ENCODE measurements at regions not wholly inside any gene's neighbourhood (a gene's known extent, or its start where the extent isn't known, plus 50 kb on each side); places are given as distances from the start of the nearest gene placed in this dataset.

- FAIRE-seq = no peak
- H3K4me2 ChIP-seq = no peak overlapping the region
- 41% methylated on average over 3 of the region's 3 CpGs for WGBS (ENCODE audit: missing lambda C conversion rate)
- no peak for TF ChIP-seq CHD4 (IDR thresholded peaks at IDR 0.05; ENCODE audit: borderline replicate concordance)
- no peak for TF ChIP-seq BHLHE40 (IDR thresholded peaks at IDR 0.05; ENCODE audit: low read depth, low read length)
- TF ChIP-seq, protein P1, sequence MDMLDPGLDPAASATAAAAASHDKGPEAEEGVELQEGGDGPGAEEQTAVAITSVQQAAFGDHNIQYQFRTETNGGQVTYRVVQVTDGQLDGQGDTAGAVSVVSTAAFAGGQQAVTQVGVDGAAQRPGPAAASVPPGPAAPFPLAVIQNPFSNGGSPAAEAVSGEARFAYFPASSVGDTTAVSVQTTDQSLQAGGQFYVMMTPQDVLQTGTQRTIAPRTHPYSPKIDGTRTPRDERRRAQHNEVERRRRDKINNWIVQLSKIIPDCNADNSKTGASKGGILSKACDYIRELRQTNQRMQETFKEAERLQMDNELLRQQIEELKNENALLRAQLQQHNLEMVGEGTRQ (IDR thresholded peaks at IDR 0.05) = no peak
- TF ChIP-seq RFX5 (IDR thresholded peaks at IDR 0.05) = no peak
- no peak for TF ChIP-seq TFCP2L1 (CRISPR knock-in tag; IDR thresholded peaks at IDR 0.05)
- TF ChIP-seq TP53 (CRISPR knock-in tag; IDR thresholded peaks at IDR 0.05) = no peak
- no peak for TF ChIP-seq RCOR1 (IDR thresholded peaks at IDR 0.05; ENCODE audit: low read depth, low read length)
- TF ChIP-seq EP300 (IDR thresholded peaks at IDR 0.05) = no peak
- no peak for TF ChIP-seq RAD21 (conservative IDR thresholded peaks at IDR 0.05 in 1 of 2, IDR thresholded peaks at IDR 0.05 in 1 of 2)
- TF ChIP-seq ZFP36 (IDR thresholded peaks at IDR 0.05; ENCODE audit: borderline replicate concordance, partially characterized antibody) = no peak
- TF ChIP-seq HES2 (IDR thresholded peaks at IDR 0.05) = no peak
- no peak for TF ChIP-seq NFE2L2 (conservative IDR thresholded peaks at IDR 0.05; ENCODE audit: low read length)
- no peak for TF ChIP-seq HOXB5 (CRISPR knock-in tag; IDR thresholded peaks at IDR 0.05)
- TF ChIP-seq HEYL (CRISPR knock-in tag; IDR thresholded peaks at IDR 0.05) = no peak
- H3K4me1 ChIP-seq = no peaks in the 10 kb centered on the region
- no peak for DNase-seq (ENCODE audit: low read depth in 1 of 2, low spot score in 1 of 2)
- CTCF ChIA-PET = no interaction called here
- no peaks in the 10 kb centered on the region for H3K9me3 ChIP-seq
- H3K27ac ChIP-seq = no peak overlapping the region
- H3K4me3 ChIP-seq = no peak overlapping the region
- no peak for ATAC-seq
- POLR2A ChIA-PET = no interaction called here
Observed at GRCh38 chr6:147740916-147741315, 232.4 kb downstream of the SAMD5 start.

DNA sequence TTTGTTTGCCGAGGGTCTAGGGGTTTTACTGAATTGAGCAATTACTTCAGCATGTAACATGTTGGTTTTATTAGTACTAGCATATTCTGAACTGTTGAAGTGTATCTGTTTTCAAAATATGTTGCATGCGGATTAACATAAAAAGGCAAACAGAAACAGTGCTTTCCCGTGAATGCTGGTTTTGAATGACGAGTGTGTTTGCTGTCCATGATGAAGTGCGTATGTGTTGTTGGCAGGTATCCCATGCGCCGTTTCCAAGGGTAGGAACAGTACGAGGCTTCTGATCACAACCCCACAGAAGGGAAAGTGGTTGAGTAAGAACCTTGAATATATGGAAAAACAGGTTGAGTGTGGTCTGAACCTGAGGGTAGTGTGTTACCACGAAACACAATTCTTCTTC lies 232.9 kb downstream of the SAMD5 start:
- ChIA-PET CTCF (no interaction called here), POLR2A (no interaction called here)
- Histone ChIP-seq H3K4me3 (no peak overlapping the region), H3K9me3 (no peaks in the 10 kb centered on the region), H3K4me2 (no peak overlapping the region), H3K4me1 (no peaks in the 10 kb centered on the region), H3K27ac (no peak overlapping the region)
- 76% methylated on average over 9 of the region's 9 CpGs for WGBS (ENCODE audit: missing lambda C conversion rate)
- no peak for FAIRE-seq
- no peak for ATAC-seq
- no peak for DNase-seq (ENCODE audit: low read depth in 1 of 2, low spot score in 1 of 2)
- TF ChIP-seq, protein P2, sequence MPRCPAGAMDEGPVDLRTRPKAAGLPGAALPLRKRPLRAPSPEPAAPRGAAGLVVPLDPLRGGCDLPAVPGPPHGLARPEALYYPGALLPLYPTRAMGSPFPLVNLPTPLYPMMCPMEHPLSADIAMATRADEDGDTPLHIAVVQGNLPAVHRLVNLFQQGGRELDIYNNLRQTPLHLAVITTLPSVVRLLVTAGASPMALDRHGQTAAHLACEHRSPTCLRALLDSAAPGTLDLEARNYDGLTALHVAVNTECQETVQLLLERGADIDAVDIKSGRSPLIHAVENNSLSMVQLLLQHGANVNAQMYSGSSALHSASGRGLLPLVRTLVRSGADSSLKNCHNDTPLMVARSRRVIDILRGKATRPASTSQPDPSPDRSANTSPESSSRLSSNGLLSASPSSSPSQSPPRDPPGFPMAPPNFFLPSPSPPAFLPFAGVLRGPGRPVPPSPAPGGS (IDR thresholded peaks at IDR 0.05) = no peak
- no peak for TF ChIP-seq NPAS2 (CRISPR knock-in tag; IDR thresholded peaks at IDR 0.05; ENCODE audit: borderline replicate concordance)

DNA sequence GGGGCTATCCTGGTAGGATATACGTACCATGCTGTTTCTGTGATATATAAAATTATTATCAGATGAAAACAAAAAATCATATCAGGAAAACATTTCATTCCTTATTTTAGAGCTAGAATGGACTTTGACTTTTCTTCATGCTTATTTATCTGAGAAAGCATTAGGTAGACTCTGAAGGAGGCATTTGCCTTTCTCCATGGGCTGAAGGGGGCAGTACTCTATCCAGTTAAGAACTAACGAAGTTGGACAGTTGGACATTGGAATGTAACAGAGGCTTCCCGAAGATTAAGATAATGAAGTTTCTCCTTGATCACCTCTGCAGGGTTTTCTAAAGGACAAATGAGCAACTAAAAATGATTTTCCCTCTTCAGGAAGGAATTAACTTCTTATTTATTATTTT lies 233.9 kb downstream of the SAMD5 start:
- Histone ChIP-seq H3K4me2 (no peak overlapping the region), H3K4me3 (no peak overlapping the region), H3K27ac (no peak overlapping the region), H3K4me1 (no peaks in the 10 kb centered on the region), H3K9me3 (no peaks in the 10 kb centered on the region)
- DNase-seq (ENCODE audit: low read depth in 1 of 2, low spot score in 1 of 2) (no peak), FAIRE-seq (no peak), ATAC-seq (no peak)
- 81% methylated on average over 3 of the region's 3 CpGs for WGBS (ENCODE audit: missing lambda C conversion rate)
- ChIA-PET CTCF (no interaction called here), POLR2A (no interaction called here)
- no peak for TF ChIP-seq HES2 (IDR thresholded peaks at IDR 0.05)
- TF ChIP-seq SMC3 (IDR thresholded peaks at IDR 0.05) = no peak
- TF ChIP-seq TFCP2L1 (CRISPR knock-in tag; IDR thresholded peaks at IDR 0.05) = no peak
- TF ChIP-seq CEBPB (IDR thresholded peaks at IDR 0.05) = no peak
- TF ChIP-seq RCOR1 (IDR thresholded peaks at IDR 0.05; ENCODE audit: low read depth, low read length) = no peak
- TF ChIP-seq PHF8 (IDR thresholded peaks at IDR 0.05; ENCODE audit: borderline replicate concordance, low read depth) = no peak
- no peak for TF ChIP-seq BHLHE40 (IDR thresholded peaks at IDR 0.05; ENCODE audit: low read depth, low read length)
- TF ChIP-seq E2F6 (IDR thresholded peaks at IDR 0.05; ENCODE audit: borderline replicate concordance, low read depth) = no peak
- no peak for TF ChIP-seq JUN (IDR thresholded peaks at IDR 0.05)
- TF ChIP-seq GATA3 (IDR thresholded peaks at IDR 0.05; ENCODE audit: borderline replicate concordance) = no peak
- no peak for TF ChIP-seq FOSL2 (IDR thresholded peaks at IDR 0.05)
- no peak for TF ChIP-seq FOSL2 (CRISPR knock-in tag; IDR thresholded peaks at IDR 0.05)
- no peak for TF ChIP-seq EHMT2 (IDR thresholded peaks at IDR 0.05; ENCODE audit: low read depth)
- TF ChIP-seq SREBF2 (IDR thresholded peaks at IDR 0.05) = no peak
- TF ChIP-seq RAD21 (conservative IDR thresholded peaks at IDR 0.05 in 1 of 2, IDR thresholded peaks at IDR 0.05 in 1 of 2) = no peak
- TF ChIP-seq ZSCAN20 (CRISPR knock-in tag; IDR thresholded peaks at IDR 0.05) = no peak
- TF ChIP-seq ZFP36 (IDR thresholded peaks at IDR 0.05; ENCODE audit: borderline replicate concordance, partially characterized antibody) = no peak
- no peak for TF ChIP-seq CBX2 (IDR thresholded peaks at IDR 0.05; ENCODE audit: borderline replicate concordance, low read depth)
- no peak for TF ChIP-seq EP300 (IDR thresholded peaks at IDR 0.05)
- TF ChIP-seq POLR2AphosphoS2 (conservative IDR thresholded peaks at IDR 0.05; ENCODE audit: low read length) = no peak
- TF ChIP-seq MAFK (IDR thresholded peaks at IDR 0.05; ENCODE audit: partially characterized antibody) = no peak
